ENCODE measurements at regions not wholly inside any gene's neighbourhood (a gene's known extent, or its start where the extent isn't known, plus 50 kb on each side); places are given as distances from the start of the nearest gene placed in this dataset.

- no peak overlapping the region for H3K4me3 ChIP-seq (ENCODE audit: insufficient read depth, low read depth, low read length)
- DNase-seq (no peak), ATAC-seq (ENCODE audit: low read depth) (no peak)
- no peak overlapping the region for H2AK9ac ChIP-seq (replicated peaks; ENCODE audit: low read depth, low read length, poor library complexity)
- H3K4ac ChIP-seq (ENCODE audit: low read depth, low read length), result no peak overlapping the region
- ChIA-PET CTCF (interaction anchor here (0.6 kb wide), 1 partner anchor 50 kb away, joined by 3 read pairs; no protein-coding TSS in a partner anchor), POLR2A (ENCODE audit: unreplicated experiment) (no interaction called here)
- 91% methylated on average over 5 of the region's 15 CpGs; no CpG with 5 or more reads in 1 of the 2 experiments for WGBS, 2 experiments (ENCODE audit: extremely low coverage in 2 of 2, insufficient read length in 1 of 2)
- in situ Hi-C loops (cut with MboI; ENCODE audit: low sequenced_read_pairs) (no loop called here), dilution Hi-C loops (cut with HindIII; ENCODE audit: low sequenced_read_pairs, unreplicated experiment) (no loop called here), intact Hi-C loops (cut with micrococcal nuclease) (no loop called here)
- H2BK120ac ChIP-seq (ENCODE audit: low read depth, low read length), result no peak overlapping the region
- no peaks in the 10 kb centered on the region for H4K20me1 ChIP-seq (ENCODE audit: insufficient read depth, low read length)
- H3K9me1 ChIP-seq (ENCODE audit: insufficient read depth, low read length), result no peaks in the 10 kb centered on the region
- H3K18ac ChIP-seq (ENCODE audit: low read depth, low read length), result no peak overlapping the region
- no peaks in the 10 kb centered on the region for H3K4me1 ChIP-seq (ENCODE audit: control insufficient read depth, insufficient read depth, low read length)
- H3K14ac ChIP-seq (replicated peaks; ENCODE audit: low read depth, low read length), result no peak overlapping the region
- H2AK5ac ChIP-seq (ENCODE audit: low read depth, low read length), result no peak overlapping the region
- no peak overlapping the region for H4K5ac ChIP-seq (ENCODE audit: low read depth, low read length)
- no peak overlapping the region for H2AFZ ChIP-seq (replicated peaks; ENCODE audit: low read length, poor library complexity)
- no peak overlapping the region for H3K4me2 ChIP-seq (ENCODE audit: low read depth, low read length)
- H3K9ac ChIP-seq (ENCODE audit: low read depth, low read length), result no peak overlapping the region
- H4K91ac ChIP-seq (ENCODE audit: insufficient read depth, low read depth, low read length), result no peak overlapping the region
- BruUV-seq (replicated peaks), result no TSS peak
- no peaks in the 10 kb centered on the region for H3K27me3 ChIP-seq (ENCODE audit: control insufficient read depth, insufficient read depth, low read length)
- H2BK15ac ChIP-seq (ENCODE audit: low read depth, low read length), result no peak overlapping the region
- no peaks in the 10 kb centered on the region for H3K9me3 ChIP-seq (ENCODE audit: control insufficient read depth, insufficient read depth, low read length)
- no peak overlapping the region for H4K8ac ChIP-seq (ENCODE audit: low read depth in 2 of 2, low read length in 2 of 2)
- H3K23ac ChIP-seq (ENCODE audit: low read depth, low read length), result no peak overlapping the region
- H3K36me3 ChIP-seq (ENCODE audit: control insufficient read depth, insufficient read depth, low read length), result no peaks in the 10 kb centered on the region
- no peak overlapping the region for H2BK5ac ChIP-seq (ENCODE audit: low read depth, low read length, poor library complexity, severe bottlenecking)
- no peaks in the 10 kb centered on the region for H3K79me1 ChIP-seq (ENCODE audit: low read depth in 1 of 2, low read length in 2 of 2)
- no peak overlapping the region for H3K56ac ChIP-seq (ENCODE audit: extremely low read depth, insufficient read depth, low read length)
- TF ChIP-seq MAZ (IDR thresholded peaks at IDR 0.05; ENCODE audit: borderline replicate concordance, low read depth, low read length) (no peak), POLR2A (IDR thresholded peaks at IDR 0.05; ENCODE audit: low read depth, low read length) (no peak), ELK1 (IDR thresholded peaks at IDR 0.05; ENCODE audit: borderline replicate concordance, low read depth, low read length) (no peak), FOS (IDR thresholded peaks at IDR 0.05; ENCODE audit: low read depth, low read length) (no peak), MAFK (IDR thresholded peaks at IDR 0.05; ENCODE audit: low read depth, low read length) (no peak), CTCF (conservative IDR thresholded peaks at IDR 0.05; ENCODE audit: low read depth, low read length) (no peak), BHLHE40 (IDR thresholded peaks at IDR 0.05; ENCODE audit: low read depth, low read length) (no peak), NFE2L2 (IDR thresholded peaks at IDR 0.05; ENCODE audit: low read depth, low read length) (no peak), MXI1 (IDR thresholded peaks at IDR 0.05; ENCODE audit: borderline replicate concordance, low read depth, low read length) (no peak), RCOR1 (IDR thresholded peaks at IDR 0.05; ENCODE audit: insufficient replicate concordance, low read length) (no peak), CHD1 (IDR thresholded peaks at IDR 0.05; ENCODE audit: low read depth, low read length) (no peak), RFX5 (IDR thresholded peaks at IDR 0.05; ENCODE audit: low read depth, low read length) (no peak), RAD21 (IDR thresholded peaks at IDR 0.05; ENCODE audit: low read length) (no peak), USF2 (IDR thresholded peaks at IDR 0.05; ENCODE audit: low read depth, low read length) (no peak), SMC3 (IDR thresholded peaks at IDR 0.05; ENCODE audit: low read depth, low read length) (no peak), CEBPB (IDR thresholded peaks at IDR 0.05; ENCODE audit: low read depth, low read length) (no peak)
- H3K27ac ChIP-seq (ENCODE audit: insufficient read depth, low read length), result no peak overlapping the region
- H2BK20ac ChIP-seq (ENCODE audit: low read depth, low read length), result no peak overlapping the region
These were observed 1798.0 kb downstream of the EFNA5 start for GRCh38 chr5:105872569-105873270.

Data from IMR-90 (cell line).